ENCODE measurements at regions not wholly inside any gene's neighbourhood (a gene's known extent, or its start where the extent isn't known, plus 50 kb on each side); places are given as distances from the start of the nearest gene placed in this dataset.

- TF ChIP-seq POLR2A (IDR thresholded peaks at IDR 0.05): no peak
- TF ChIP-seq CTCF (IDR thresholded peaks at IDR 0.05): no peak
Measured at GRCh38 chr5:60195551-60195950, 302.0 kb upstream of the PDE4D start.
